ENCODE measurements at regions not wholly inside any gene's neighbourhood (a gene's known extent, or its start where the extent isn't known, plus 50 kb on each side); places are given as distances from the start of the nearest gene placed in this dataset.

DNA sequence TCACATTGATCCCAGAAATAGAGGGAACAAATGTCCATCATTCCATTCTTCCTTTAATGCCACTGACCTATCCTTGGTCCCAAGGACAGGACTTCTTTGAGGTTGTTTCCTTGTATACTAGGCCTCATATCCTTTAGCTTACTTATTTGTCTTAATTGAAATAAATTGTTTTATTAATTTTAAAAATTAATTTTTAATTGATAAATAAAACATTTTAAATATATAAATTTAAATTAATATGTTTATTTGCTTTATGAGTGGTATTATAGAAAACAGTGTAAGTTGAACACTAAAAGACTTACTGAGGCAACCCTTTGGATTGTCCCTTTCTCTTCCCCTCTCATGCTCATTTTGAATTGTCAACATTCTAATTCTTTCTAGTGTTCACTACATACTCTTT is 556.9 kb upstream of the NUDT12 start:
- TF ChIP-seq, protein P1, sequence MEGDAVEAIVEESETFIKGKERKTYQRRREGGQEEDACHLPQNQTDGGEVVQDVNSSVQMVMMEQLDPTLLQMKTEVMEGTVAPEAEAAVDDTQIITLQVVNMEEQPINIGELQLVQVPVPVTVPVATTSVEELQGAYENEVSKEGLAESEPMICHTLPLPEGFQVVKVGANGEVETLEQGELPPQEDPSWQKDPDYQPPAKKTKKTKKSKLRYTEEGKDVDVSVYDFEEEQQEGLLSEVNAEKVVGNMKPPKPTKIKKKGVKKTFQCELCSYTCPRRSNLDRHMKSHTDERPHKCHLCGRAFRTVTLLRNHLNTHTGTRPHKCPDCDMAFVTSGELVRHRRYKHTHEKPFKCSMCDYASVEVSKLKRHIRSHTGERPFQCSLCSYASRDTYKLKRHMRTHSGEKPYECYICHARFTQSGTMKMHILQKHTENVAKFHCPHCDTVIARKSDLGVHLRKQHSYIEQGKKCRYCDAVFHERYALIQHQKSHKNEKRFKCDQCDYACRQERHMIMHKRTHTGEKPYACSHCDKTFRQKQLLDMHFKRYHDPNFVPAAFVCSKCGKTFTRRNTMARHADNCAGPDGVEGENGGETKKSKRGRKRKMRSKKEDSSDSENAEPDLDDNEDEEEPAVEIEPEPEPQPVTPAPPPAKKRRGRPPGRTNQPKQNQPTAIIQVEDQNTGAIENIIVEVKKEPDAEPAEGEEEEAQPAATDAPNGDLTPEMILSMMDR (IDR thresholded peaks at IDR 0.05; ENCODE audit: low read depth, low read length) = no peak
- no peak for TF ChIP-seq EZH2phosphoT487 (IDR thresholded peaks at IDR 0.05; ENCODE audit: low read depth)
